ENCODE measurements at regions not wholly inside any gene's neighbourhood (a gene's known extent, or its start where the extent isn't known, plus 50 kb on each side); places are given as distances from the start of the nearest gene placed in this dataset.

DNA sequence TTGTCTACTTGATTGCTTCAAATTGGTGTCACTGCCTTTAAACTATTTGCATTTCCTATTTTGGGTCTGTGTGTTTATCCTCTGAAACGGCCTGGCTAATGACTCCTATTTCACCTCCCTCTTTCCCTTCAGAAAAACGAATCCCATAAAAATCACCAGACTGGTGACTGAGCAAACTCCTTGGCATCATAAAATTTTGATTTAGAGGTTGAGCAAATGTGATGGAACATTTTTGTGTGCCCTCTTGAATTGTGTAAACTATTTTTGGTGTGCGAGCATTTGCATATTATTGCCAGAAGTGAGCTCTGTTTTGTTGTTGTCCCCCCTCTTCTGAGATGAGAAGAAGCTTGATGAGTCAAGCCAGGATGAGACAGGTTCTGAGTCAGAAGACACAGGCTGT, 316.1 kb downstream of the AJAP1 start:
- Histone ChIP-seq H3K9ac (ENCODE audit: low read length) (no peak overlapping the region), H3K27ac (ENCODE audit: low read length) (no peak overlapping the region), H3K36me3 (ENCODE audit: control insufficient read depth, low read depth, low read length) (no peaks in the 10 kb centered on the region), H3K27me3 (ENCODE audit: control insufficient read depth, insufficient read depth, low read length) (no peaks in the 10 kb centered on the region), H3K4me3 (ENCODE audit: low read length) (no peak overlapping the region), H3K4me1 (ENCODE audit: control insufficient read depth, low read depth, low read length) (peaks cover 6% of the 10 kb centered on the region), H3K9me3 (ENCODE audit: control insufficient read depth, low read depth, low read length) (no peaks in the 10 kb centered on the region)

GRCh38 chr1:4969556-4970129, 315.2 kb downstream of the AJAP1 start:
- Histone ChIP-seq H3K36me3 (ENCODE audit: control insufficient read depth, low read depth, low read length) (no peaks in the 10 kb centered on the region), H3K4me1 (ENCODE audit: control insufficient read depth, low read depth, low read length) (peaks cover 12% of the 10 kb centered on the region), H3K27ac (ENCODE audit: low read length) (no peak overlapping the region), H3K4me3 (ENCODE audit: low read length) (no peak overlapping the region), H3K27me3 (ENCODE audit: control insufficient read depth, insufficient read depth, low read length) (no peaks in the 10 kb centered on the region), H3K9me3 (ENCODE audit: control insufficient read depth, low read depth, low read length) (no peaks in the 10 kb centered on the region), H3K9ac (ENCODE audit: low read length) (no peak overlapping the region)

GRCh38 chr1:4965346-4966075, 311.1 kb downstream of the AJAP1 start:
- no peaks in the 10 kb centered on the region for H3K27me3 ChIP-seq (ENCODE audit: control insufficient read depth, insufficient read depth, low read length)
- no peak overlapping the region for H3K4me3 ChIP-seq (ENCODE audit: low read length)
- H3K36me3 ChIP-seq (ENCODE audit: control insufficient read depth, low read depth, low read length), result no peaks in the 10 kb centered on the region
- H3K4me1 ChIP-seq (ENCODE audit: control insufficient read depth, low read depth, low read length), result peaks cover 13% of the 10 kb centered on the region
- H3K9ac ChIP-seq (ENCODE audit: low read length), result no peak overlapping the region
- no peaks in the 10 kb centered on the region for H3K9me3 ChIP-seq (ENCODE audit: control insufficient read depth, low read depth, low read length)
- H3K27ac ChIP-seq (ENCODE audit: low read length), result no peak overlapping the region

DNA sequence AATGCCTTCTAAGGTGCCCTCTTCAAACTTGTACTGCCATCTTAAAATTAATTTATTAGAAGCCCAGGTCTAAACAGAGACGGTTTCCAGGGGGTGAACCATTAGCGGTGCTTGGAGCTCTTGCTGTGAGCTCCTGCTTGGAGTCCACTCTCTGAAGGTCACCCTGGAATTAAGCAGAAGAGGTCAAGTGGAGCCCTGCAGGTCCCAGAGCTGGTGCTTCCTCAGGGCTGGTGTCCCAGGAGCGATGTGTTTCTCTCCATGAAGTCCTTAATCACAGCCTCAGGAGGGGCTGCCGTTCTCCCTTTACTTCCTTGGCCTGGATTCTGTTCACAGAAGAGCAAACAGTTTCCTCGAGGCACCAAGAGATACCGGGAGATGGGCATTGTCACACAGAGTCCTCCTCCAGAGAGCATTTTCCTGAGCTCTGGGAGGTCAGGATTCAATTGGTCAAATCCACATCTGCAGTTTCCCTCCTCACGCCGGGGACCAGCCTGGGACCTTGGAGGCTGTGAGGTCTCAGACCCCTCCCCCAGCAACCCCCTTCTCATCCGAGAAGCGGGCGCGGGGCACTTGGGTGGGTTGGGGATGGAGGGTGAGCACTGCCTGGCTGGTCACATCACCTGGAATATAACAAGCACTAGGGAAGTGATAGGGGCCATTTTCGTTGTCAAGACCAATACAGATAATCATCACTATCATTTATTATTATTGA, 310.4 kb downstream of the AJAP1 start:
- Histone ChIP-seq H3K9ac (ENCODE audit: low read length) (no peak overlapping the region), H3K9me3 (ENCODE audit: control insufficient read depth, low read depth, low read length) (no peaks in the 10 kb centered on the region), H3K4me3 (ENCODE audit: low read length) (no peak overlapping the region), H3K27me3 (ENCODE audit: control insufficient read depth, insufficient read depth, low read length) (no peaks in the 10 kb centered on the region), H3K4me1 (ENCODE audit: control insufficient read depth, low read depth, low read length) (peaks cover 13% of the 10 kb centered on the region), H3K36me3 (ENCODE audit: control insufficient read depth, low read depth, low read length) (no peaks in the 10 kb centered on the region), H3K27ac (ENCODE audit: low read length) (no peak overlapping the region)

GRCh38 chr1:4963251-4963650, 308.8 kb downstream of the AJAP1 start:
- H3K36me3 ChIP-seq (ENCODE audit: control insufficient read depth, low read depth, low read length), result no peaks in the 10 kb centered on the region
- H3K27me3 ChIP-seq (ENCODE audit: control insufficient read depth, insufficient read depth, low read length), result no peaks in the 10 kb centered on the region
- H3K9me3 ChIP-seq (ENCODE audit: control insufficient read depth, low read depth, low read length), result no peaks in the 10 kb centered on the region
- peaks cover 13% of the 10 kb centered on the region for H3K4me1 ChIP-seq (ENCODE audit: control insufficient read depth, low read depth, low read length)
- no peak overlapping the region for H3K4me3 ChIP-seq (ENCODE audit: low read length)
- no peak overlapping the region for H3K27ac ChIP-seq (ENCODE audit: low read length)
- no peak overlapping the region for H3K9ac ChIP-seq (ENCODE audit: low read length)

GRCh38 chr1:4962836-4963235, 308.4 kb downstream of the AJAP1 start:
- Histone ChIP-seq H3K4me3 (ENCODE audit: low read length) (no peak overlapping the region), H3K27ac (ENCODE audit: low read length) (no peak overlapping the region), H3K4me1 (ENCODE audit: control insufficient read depth, low read depth, low read length) (peaks cover 13% of the 10 kb centered on the region), H3K36me3 (ENCODE audit: control insufficient read depth, low read depth, low read length) (no peaks in the 10 kb centered on the region), H3K27me3 (ENCODE audit: control insufficient read depth, insufficient read depth, low read length) (no peaks in the 10 kb centered on the region), H3K9me3 (ENCODE audit: control insufficient read depth, low read depth, low read length) (no peaks in the 10 kb centered on the region), H3K9ac (ENCODE audit: low read length) (no peak overlapping the region)

GRCh38 chr1:4961935-4962645, 307.7 kb downstream of the AJAP1 start:
- Histone ChIP-seq H3K27me3 (ENCODE audit: control insufficient read depth, insufficient read depth, low read length) (no peaks in the 10 kb centered on the region), H3K27ac (ENCODE audit: low read length) (no peak overlapping the region)

GRCh38 chr1:4960782-4961475, 306.5 kb downstream of the AJAP1 start:
- peaks cover 11% of the 10 kb centered on the region for H3K4me1 ChIP-seq (ENCODE audit: control insufficient read depth, low read depth, low read length)
- no peaks in the 10 kb centered on the region for H3K36me3 ChIP-seq (ENCODE audit: control insufficient read depth, low read depth, low read length)
- H3K9me3 ChIP-seq (ENCODE audit: control insufficient read depth, low read depth, low read length), result no peaks in the 10 kb centered on the region
- no peak overlapping the region for H3K9ac ChIP-seq (ENCODE audit: low read length)
- no peak overlapping the region for H3K4me3 ChIP-seq (ENCODE audit: low read length)
- no peaks in the 10 kb centered on the region for H3K27me3 ChIP-seq (ENCODE audit: control insufficient read depth, insufficient read depth, low read length)
- no peak overlapping the region for H3K27ac ChIP-seq (ENCODE audit: low read length)

More at GRCh38 chr1:4961935-4962645, 307.7 kb downstream of the AJAP1 start:
- no peaks in the 10 kb centered on the region for H3K36me3 ChIP-seq (ENCODE audit: control insufficient read depth, low read depth, low read length)
- no peak overlapping the region for H3K4me3 ChIP-seq (ENCODE audit: low read length)
- H3K9me3 ChIP-seq (ENCODE audit: control insufficient read depth, low read depth, low read length), result no peaks in the 10 kb centered on the region
- peaks cover 13% of the 10 kb centered on the region for H3K4me1 ChIP-seq (ENCODE audit: control insufficient read depth, low read depth, low read length)
- H3K9ac ChIP-seq (ENCODE audit: low read length), result no peak overlapping the region

- Histone ChIP-seq H3K27ac (ENCODE audit: low read length) (no peak overlapping the region), H3K9me3 (ENCODE audit: control insufficient read depth, low read depth, low read length) (no peaks in the 10 kb centered on the region), H3K9ac (ENCODE audit: low read length) (no peak overlapping the region), H3K36me3 (ENCODE audit: control insufficient read depth, low read depth, low read length) (no peaks in the 10 kb centered on the region), H3K4me3 (ENCODE audit: low read length) (no peak overlapping the region), H3K4me1 (ENCODE audit: control insufficient read depth, low read depth, low read length) (peaks cover 5% of the 10 kb centered on the region), H3K27me3 (ENCODE audit: control insufficient read depth, insufficient read depth, low read length) (no peaks in the 10 kb centered on the region)
Observed at GRCh38 chr1:4960336-4960735, 305.9 kb downstream of the AJAP1 start.

- peaks cover 4% of the 10 kb centered on the region for H3K9me3 ChIP-seq (ENCODE audit: control insufficient read depth, low read depth, low read length)
- no peak overlapping the region for H3K27ac ChIP-seq (ENCODE audit: low read length)
- no peaks in the 10 kb centered on the region for H3K27me3 ChIP-seq (ENCODE audit: control insufficient read depth, insufficient read depth, low read length)
- no peaks in the 10 kb centered on the region for H3K4me1 ChIP-seq (ENCODE audit: control insufficient read depth, low read depth, low read length)
- no peaks in the 10 kb centered on the region for H3K36me3 ChIP-seq (ENCODE audit: control insufficient read depth, low read depth, low read length)
- H3K4me3 ChIP-seq (ENCODE audit: low read length), result no peak overlapping the region
- no peak overlapping the region for H3K9ac ChIP-seq (ENCODE audit: low read length)
Observed at GRCh38 chr1:4959216-4959615, 304.8 kb downstream of the AJAP1 start.

DNA sequence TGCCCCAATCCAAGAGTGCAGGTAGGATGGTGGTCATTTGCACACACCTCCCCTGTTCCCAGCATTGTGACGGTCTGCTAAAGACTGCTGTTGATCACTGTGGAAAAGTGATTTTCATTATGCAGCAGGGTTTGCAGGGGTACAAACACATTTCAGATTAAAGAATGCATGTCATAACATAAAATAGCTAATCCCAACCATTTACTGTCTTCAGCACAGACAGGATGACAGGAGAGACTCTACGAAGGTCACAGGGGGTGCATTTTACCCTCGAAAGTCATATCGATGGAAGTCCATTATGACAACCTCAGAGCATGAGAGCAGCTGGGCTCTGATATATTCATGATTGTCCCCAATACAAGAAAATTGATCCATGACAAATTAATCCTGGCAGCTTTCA, 302.6 kb downstream of the AJAP1 start:
- Histone ChIP-seq H3K27ac (ENCODE audit: low read length) (no peak overlapping the region), H3K4me1 (ENCODE audit: control insufficient read depth, low read depth, low read length) (no peaks in the 10 kb centered on the region), H3K9ac (ENCODE audit: low read length) (no peak overlapping the region), H3K36me3 (ENCODE audit: control insufficient read depth, low read depth, low read length) (no peaks in the 10 kb centered on the region), H3K4me3 (ENCODE audit: low read length) (no peak overlapping the region), H3K9me3 (ENCODE audit: control insufficient read depth, low read depth, low read length) (peaks cover 7% of the 10 kb centered on the region), H3K27me3 (ENCODE audit: control insufficient read depth, insufficient read depth, low read length) (no peaks in the 10 kb centered on the region)
